Endothelial cell (in vitro differentiated cells): ENCODE measurements at regions not wholly inside any gene's neighbourhood (a gene's known extent, or its start where the extent isn't known, plus 50 kb on each side); places are given as distances from the start of the nearest gene placed in this dataset.
"Not testable (repeated sequence)": the region's sequence is repeated elsewhere in the genome, so short reads cannot be mapped to it uniquely, and the experiment has no call there.

Experiments
- DNase-seq: peaks from one replicate; pipeline ENCODE4 v3.0.0; 2021; ENCODE audit warnings: low spot score
- H3K27ac Mint-ChIP-seq: one replicate; pipeline ENCODE4 v1.8.0; 2021; ENCODE audit warnings: mixed read lengths, inconsistent platforms; ENCODE audit not compliant: unreplicated experiment
- H3K27me3 Mint-ChIP-seq: one replicate; pipeline ENCODE4 v1.8.0; 2021; ENCODE audit warnings: mild to moderate bottlenecking, moderate library complexity, mixed read lengths, inconsistent platforms; ENCODE audit not compliant: unreplicated experiment
- H3K36me3 Mint-ChIP-seq: one replicate; pipeline ENCODE4 v1.8.0; 2021; ENCODE audit warnings: mild to moderate bottlenecking, low read depth, mixed read lengths, inconsistent platforms; ENCODE audit not compliant: unreplicated experiment
- H3K4me1 Mint-ChIP-seq: one replicate; pipeline ENCODE4 v1.8.0; 2021; ENCODE audit warnings: mild to moderate bottlenecking, mixed read lengths, inconsistent platforms; ENCODE audit not compliant: unreplicated experiment
- H3K4me3 Mint-ChIP-seq: one replicate; pipeline ENCODE4 v1.8.0; 2021; ENCODE audit warnings: mild to moderate bottlenecking, mixed read lengths, inconsistent platforms; ENCODE audit not compliant: unreplicated experiment
- H3K9me3 Mint-ChIP-seq: one replicate; pipeline ENCODE4 v1.8.0; 2021; ENCODE audit warnings: mixed read lengths, inconsistent platforms; ENCODE audit not compliant: unreplicated experiment
- TF ChIP-seq, protein P1 (sequence below): fragments of 200-600 bp; sonication (generic); IDR thresholded peaks from one replicate; pipeline ENCODE4 v1.5.0; 2021; ENCODE audit warnings: antibody characterized with exemption; ENCODE audit not compliant: unreplicated experiment

DNA sequence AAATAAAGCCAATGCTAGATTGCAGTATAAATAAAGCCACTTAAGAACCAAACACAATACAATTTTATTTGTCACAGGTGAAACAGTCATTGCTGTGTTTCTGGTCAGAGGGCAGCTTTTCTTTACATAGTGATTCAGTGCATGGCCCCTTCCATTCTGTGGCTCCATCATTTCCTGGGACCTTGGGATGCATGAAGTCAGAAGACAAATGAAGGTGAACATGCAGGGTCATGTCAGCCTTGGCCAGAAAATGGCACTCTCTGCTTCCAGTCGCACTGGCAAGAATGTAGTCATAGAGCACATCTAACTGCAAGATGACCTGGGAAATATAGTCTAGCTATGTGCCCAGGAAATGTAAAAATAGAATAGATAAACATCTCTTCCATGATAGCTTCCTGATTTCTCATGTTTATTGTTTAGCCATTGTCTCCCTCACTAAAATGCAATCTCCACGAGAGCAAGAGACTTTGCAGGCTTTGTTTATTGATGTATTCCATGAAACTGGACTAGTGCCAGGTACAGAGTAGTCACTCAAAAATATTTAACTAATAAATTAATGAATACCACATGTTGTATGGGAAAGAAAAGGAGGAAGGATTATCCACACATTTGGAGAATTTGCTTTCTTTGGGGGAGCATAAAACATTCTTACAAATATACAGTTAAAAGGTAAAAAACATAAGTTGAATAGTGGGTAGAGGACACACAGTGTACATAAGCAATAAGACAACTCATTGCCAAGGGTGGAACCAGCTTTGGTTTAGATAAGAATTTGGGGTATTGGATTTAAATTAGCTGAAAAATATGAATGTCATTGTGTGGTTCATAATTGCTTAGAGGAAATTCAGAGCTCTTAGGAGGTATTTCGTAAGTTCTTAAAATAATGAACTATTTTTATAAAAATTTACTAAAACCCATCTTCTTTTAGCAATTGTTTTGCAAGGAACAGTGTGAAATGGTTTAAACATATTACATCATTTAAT is 343.8 kb downstream of the PID1 start:
- Mint-ChIP-seq H3K4me1 (peaks cover 5% of the 10 kb centered on the region), H3K9me3 (no peaks in the 10 kb centered on the region), H3K27me3 (peaks cover 3% of the 10 kb centered on the region), H3K36me3 (peaks cover 3% of the 10 kb centered on the region), H3K4me3 (no peak overlapping the region), H3K27ac (no peak overlapping the region)
- DNase-seq = no peak
- TF ChIP-seq, protein P1, sequence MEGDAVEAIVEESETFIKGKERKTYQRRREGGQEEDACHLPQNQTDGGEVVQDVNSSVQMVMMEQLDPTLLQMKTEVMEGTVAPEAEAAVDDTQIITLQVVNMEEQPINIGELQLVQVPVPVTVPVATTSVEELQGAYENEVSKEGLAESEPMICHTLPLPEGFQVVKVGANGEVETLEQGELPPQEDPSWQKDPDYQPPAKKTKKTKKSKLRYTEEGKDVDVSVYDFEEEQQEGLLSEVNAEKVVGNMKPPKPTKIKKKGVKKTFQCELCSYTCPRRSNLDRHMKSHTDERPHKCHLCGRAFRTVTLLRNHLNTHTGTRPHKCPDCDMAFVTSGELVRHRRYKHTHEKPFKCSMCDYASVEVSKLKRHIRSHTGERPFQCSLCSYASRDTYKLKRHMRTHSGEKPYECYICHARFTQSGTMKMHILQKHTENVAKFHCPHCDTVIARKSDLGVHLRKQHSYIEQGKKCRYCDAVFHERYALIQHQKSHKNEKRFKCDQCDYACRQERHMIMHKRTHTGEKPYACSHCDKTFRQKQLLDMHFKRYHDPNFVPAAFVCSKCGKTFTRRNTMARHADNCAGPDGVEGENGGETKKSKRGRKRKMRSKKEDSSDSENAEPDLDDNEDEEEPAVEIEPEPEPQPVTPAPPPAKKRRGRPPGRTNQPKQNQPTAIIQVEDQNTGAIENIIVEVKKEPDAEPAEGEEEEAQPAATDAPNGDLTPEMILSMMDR = no peak

DNA sequence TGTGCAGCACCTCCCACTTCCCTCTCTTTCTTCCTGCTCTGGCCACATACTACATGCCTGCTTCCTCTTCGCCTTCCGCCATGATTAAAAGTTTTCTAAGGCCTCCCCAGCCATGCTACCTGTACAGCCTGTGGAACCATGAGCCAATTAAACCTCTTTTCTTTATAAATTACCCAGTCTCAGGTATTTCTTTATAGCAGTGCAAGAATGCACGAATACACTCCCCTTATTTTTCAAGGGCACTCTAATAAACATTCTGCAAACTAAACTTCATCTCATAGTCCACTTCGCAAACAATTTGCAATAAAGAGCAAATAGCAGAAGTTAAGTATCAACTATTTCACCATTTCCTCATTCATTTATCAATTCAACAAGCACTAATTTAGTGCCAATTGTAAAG is 351.3 kb downstream of the PID1 start:
- Mint-ChIP-seq H3K27me3 (no peaks in the 10 kb centered on the region), H3K36me3 (no peaks in the 10 kb centered on the region), H3K9me3 (no peaks in the 10 kb centered on the region), H3K27ac (no peak overlapping the region), H3K4me1 (no peaks in the 10 kb centered on the region), H3K4me3 (no peak overlapping the region)
- DNase-seq = no peak
- TF ChIP-seq, protein P1 = no peak

DNA sequence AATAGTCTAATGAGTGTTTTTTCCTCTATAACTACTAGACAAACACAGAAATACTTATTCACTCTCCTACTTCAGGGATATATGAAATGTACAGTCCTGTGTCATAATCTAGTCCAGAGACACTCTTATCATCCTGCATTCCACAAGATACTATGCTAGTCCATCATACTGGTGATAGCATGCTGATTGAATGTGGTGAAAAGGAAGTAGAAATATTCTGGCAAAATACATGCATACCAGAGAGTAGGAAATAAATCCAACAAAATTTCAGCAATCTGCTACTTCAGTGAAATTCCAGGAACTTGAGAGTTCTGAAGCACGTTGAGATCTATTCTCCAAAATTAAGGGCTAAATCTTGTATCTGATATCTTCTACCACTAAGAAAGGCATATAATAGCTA is 353.9 kb downstream of the PID1 start:
- no peaks in the 10 kb centered on the region for H3K27me3 Mint-ChIP-seq
- no peak for DNase-seq
- no peak overlapping the region for H3K4me3 Mint-ChIP-seq
- no peaks in the 10 kb centered on the region for H3K4me1 Mint-ChIP-seq
- no peak overlapping the region for H3K27ac Mint-ChIP-seq
- TF ChIP-seq, protein P1 = no peak
- no peaks in the 10 kb centered on the region for H3K9me3 Mint-ChIP-seq
- H3K36me3 Mint-ChIP-seq = no peaks in the 10 kb centered on the region

- Mint-ChIP-seq H3K4me1 (no peaks in the 10 kb centered on the region), H3K27me3 (no peaks in the 10 kb centered on the region), H3K27ac (no peak overlapping the region), H3K9me3 (no peaks in the 10 kb centered on the region), H3K36me3 (no peaks in the 10 kb centered on the region), H3K4me3 (no peak overlapping the region)
- TF ChIP-seq, protein P1 = no peak
- no peak for DNase-seq
These were observed 354.5 kb downstream of the PID1 start for GRCh38 chr2:228916416-228917090.

DNA sequence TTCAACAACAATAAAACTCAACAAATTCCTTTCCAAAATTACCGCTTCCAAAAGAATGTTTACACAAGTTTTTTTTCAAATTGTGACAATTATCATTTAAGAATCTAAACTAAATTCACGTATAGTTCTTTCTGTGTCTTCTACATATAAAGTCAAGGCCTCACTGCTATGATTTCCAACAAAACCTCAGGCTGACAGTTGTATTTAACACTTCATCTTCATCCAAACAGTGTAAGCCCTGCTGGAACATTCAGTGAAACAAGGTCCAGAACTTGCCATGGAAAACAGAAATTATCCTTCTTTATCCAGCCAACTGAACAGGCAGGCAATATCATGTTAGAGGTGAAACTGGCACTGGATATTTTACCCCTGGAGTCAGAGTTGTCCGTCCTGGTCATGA is 357.9 kb downstream of the PID1 start:
- Mint-ChIP-seq H3K36me3 (no peaks in the 10 kb centered on the region), H3K4me1 (no peaks in the 10 kb centered on the region), H3K27ac (no peak overlapping the region), H3K9me3 (no peaks in the 10 kb centered on the region), H3K27me3 (no peaks in the 10 kb centered on the region), H3K4me3 (no peak overlapping the region)
- TF ChIP-seq, protein P1 = no peak
- DNase-seq = no peak

GRCh38 chr2:228910872-228911271 is 360.2 kb downstream of the PID1 start:
- not testable (repeated sequence) for DNase-seq, H3K4me1 Mint-ChIP-seq, H3K27ac Mint-ChIP-seq, H3K27me3 Mint-ChIP-seq, H3K4me3 Mint-ChIP-seq, H3K9me3 Mint-ChIP-seq, H3K36me3 Mint-ChIP-seq
